ENCODE measurements at regions not wholly inside any gene's neighbourhood (a gene's known extent, or its start where the extent isn't known, plus 50 kb on each side); places are given as distances from the start of the nearest gene placed in this dataset.

GRCh38 chr14:24744641-24745040 is 110.7 kb upstream of the GZMB start:
- TF ChIP-seq ZFX (IDR thresholded peaks at IDR 0.05; ENCODE audit: borderline replicate concordance): no peak
- no peak overlapping the region for H3K27ac ChIP-seq

- TF ChIP-seq CTCF (IDR thresholded peaks at IDR 0.05) (no peak), ZFX (IDR thresholded peaks at IDR 0.05; ENCODE audit: borderline replicate concordance) (no peak)
- no peak overlapping the region for H3K27ac ChIP-seq
Measured at GRCh38 chr14:24741871-24742270, 107.9 kb upstream of the GZMB start.

GRCh38 chr14:24735984-24736630 is 102.1 kb upstream of the GZMB start:
- no peak for TF ChIP-seq CTCF (IDR thresholded peaks at IDR 0.05)
- no peak for TF ChIP-seq ZFX (IDR thresholded peaks at IDR 0.05; ENCODE audit: borderline replicate concordance)
- no peak overlapping the region for H3K27ac ChIP-seq

- TF ChIP-seq CTCF (IDR thresholded peaks at IDR 0.05) (peak; percentile 86), ZFX (IDR thresholded peaks at IDR 0.05; ENCODE audit: borderline replicate concordance) (no peak)
- no peak overlapping the region for H3K27ac ChIP-seq
Measured at GRCh38 chr14:24734917-24735500, 101.0 kb upstream of the GZMB start.

GRCh38 chr14:24726480-24726879 is 92.5 kb upstream of the GZMB start:
- TF ChIP-seq CTCF (IDR thresholded peaks at IDR 0.05) (no peak), ZFX (IDR thresholded peaks at IDR 0.05; ENCODE audit: borderline replicate concordance) (no peak)
- H3K27ac ChIP-seq: no peak overlapping the region

- TF ChIP-seq ZFX (IDR thresholded peaks at IDR 0.05; ENCODE audit: borderline replicate concordance) (no peak), CTCF (IDR thresholded peaks at IDR 0.05) (no peak)
- H3K27ac ChIP-seq: no peak overlapping the region
Measured at GRCh38 chr14:24725311-24725710, 91.3 kb upstream of the GZMB start.

- H3K27ac ChIP-seq: no peak overlapping the region
- no peak for TF ChIP-seq CTCF (IDR thresholded peaks at IDR 0.05)
- TF ChIP-seq ZFX (IDR thresholded peaks at IDR 0.05; ENCODE audit: borderline replicate concordance): no peak
Measured at GRCh38 chr14:24721775-24722174, 87.8 kb upstream of the GZMB start.

Data from 22Rv1 (cell line).